ENCODE measurements at regions not wholly inside any gene's neighbourhood (a gene's known extent, or its start where the extent isn't known, plus 50 kb on each side); places are given as distances from the start of the nearest gene placed in this dataset.

GRCh38 chr11:127149410-127149809, 148.8 kb upstream of the KIRREL3 start:
- Mint-ChIP-seq H3K9me3 (no peaks in the 10 kb centered on the region), H3K4me3 (no peak overlapping the region), H3K4me1 (no peaks in the 10 kb centered on the region), H3K27ac (no peak overlapping the region), H3K27me3 (no peaks in the 10 kb centered on the region), H3K36me3 (no peaks in the 10 kb centered on the region)
- ATAC-seq, result no peak

GRCh38 chr11:127143251-127143650, 142.7 kb upstream of the KIRREL3 start:
- no peak for ATAC-seq
- H3K36me3 Mint-ChIP-seq, result no peaks in the 10 kb centered on the region
- no peaks in the 10 kb centered on the region for H3K9me3 Mint-ChIP-seq
- no peaks in the 10 kb centered on the region for H3K4me1 Mint-ChIP-seq
- H3K4me3 Mint-ChIP-seq, result no peak overlapping the region
- H3K27me3 Mint-ChIP-seq, result no peaks in the 10 kb centered on the region
- H3K27ac Mint-ChIP-seq, result no peak overlapping the region

- H3K4me1 Mint-ChIP-seq, result no peaks in the 10 kb centered on the region
- no peak overlapping the region for H3K4me3 Mint-ChIP-seq
- ATAC-seq, result no peak
- peaks cover 5% of the 10 kb centered on the region for H3K9me3 Mint-ChIP-seq
- H3K27me3 Mint-ChIP-seq, result no peaks in the 10 kb centered on the region
- H3K27ac Mint-ChIP-seq, result no peak overlapping the region
- H3K36me3 Mint-ChIP-seq, result no peaks in the 10 kb centered on the region
Observed at GRCh38 chr11:127138613-127139012, 138.0 kb upstream of the KIRREL3 start.

- no peak for ATAC-seq
- Mint-ChIP-seq H3K27me3 (no peaks in the 10 kb centered on the region), H3K9me3 (peaks cover 5% of the 10 kb centered on the region), H3K4me1 (no peaks in the 10 kb centered on the region), H3K36me3 (no peaks in the 10 kb centered on the region), H3K4me3 (no peak overlapping the region), H3K27ac (no peak overlapping the region)
Observed at GRCh38 chr11:127137771-127138280, 137.3 kb upstream of the KIRREL3 start.

- H3K27ac Mint-ChIP-seq, result no peak overlapping the region
- H3K4me3 Mint-ChIP-seq, result no peak overlapping the region
- no peaks in the 10 kb centered on the region for H3K27me3 Mint-ChIP-seq
- no peaks in the 10 kb centered on the region for H3K4me1 Mint-ChIP-seq
- ATAC-seq, result no peak
- H3K36me3 Mint-ChIP-seq, result no peaks in the 10 kb centered on the region
- H3K9me3 Mint-ChIP-seq, result peaks cover 5% of the 10 kb centered on the region
Observed at GRCh38 chr11:127136438-127136837, 135.9 kb upstream of the KIRREL3 start.

- H3K9me3 Mint-ChIP-seq, result peaks cover 5% of the 10 kb centered on the region
- H3K4me1 Mint-ChIP-seq, result no peaks in the 10 kb centered on the region
- H3K27me3 Mint-ChIP-seq, result no peaks in the 10 kb centered on the region
- no peak overlapping the region for H3K27ac Mint-ChIP-seq
- no peak for ATAC-seq
- H3K4me3 Mint-ChIP-seq, result no peak overlapping the region
- H3K36me3 Mint-ChIP-seq, result no peaks in the 10 kb centered on the region
Observed at GRCh38 chr11:127135256-127135655, 134.7 kb upstream of the KIRREL3 start.

- Mint-ChIP-seq H3K27ac (no peak overlapping the region), H3K4me3 (no peak overlapping the region), H3K4me1 (no peaks in the 10 kb centered on the region), H3K36me3 (no peaks in the 10 kb centered on the region), H3K27me3 (no peaks in the 10 kb centered on the region), H3K9me3 (peaks cover 5% of the 10 kb centered on the region)
- ATAC-seq, result no peak
Observed at GRCh38 chr11:127133061-127133460, 132.5 kb upstream of the KIRREL3 start.

- H3K27me3 Mint-ChIP-seq, result no peaks in the 10 kb centered on the region
- no peaks in the 10 kb centered on the region for H3K4me1 Mint-ChIP-seq
- no peak for ATAC-seq
- H3K36me3 Mint-ChIP-seq, result no peaks in the 10 kb centered on the region
- H3K9me3 Mint-ChIP-seq, result peaks cover 5% of the 10 kb centered on the region
- no peak overlapping the region for H3K4me3 Mint-ChIP-seq
- no peak overlapping the region for H3K27ac Mint-ChIP-seq
Observed at GRCh38 chr11:127130321-127130720, 129.8 kb upstream of the KIRREL3 start.

GRCh38 chr11:127126986-127127385, 126.4 kb upstream of the KIRREL3 start:
- Mint-ChIP-seq H3K4me3 (no peak overlapping the region), H3K36me3 (no peaks in the 10 kb centered on the region), H3K27ac (no peak overlapping the region), H3K4me1 (no peaks in the 10 kb centered on the region), H3K27me3 (no peaks in the 10 kb centered on the region), H3K9me3 (peaks cover 3% of the 10 kb centered on the region)
- no peak for ATAC-seq

- H3K4me1 Mint-ChIP-seq, result no peaks in the 10 kb centered on the region
- peaks cover 3% of the 10 kb centered on the region for H3K9me3 Mint-ChIP-seq
- H3K27me3 Mint-ChIP-seq, result no peaks in the 10 kb centered on the region
- H3K27ac Mint-ChIP-seq, result no peak overlapping the region
- ATAC-seq, result no peak
- no peak overlapping the region for H3K4me3 Mint-ChIP-seq
- no peaks in the 10 kb centered on the region for H3K36me3 Mint-ChIP-seq
Observed at GRCh38 chr11:127119356-127119755, 118.8 kb upstream of the KIRREL3 start.

- ATAC-seq, result no peak
- Mint-ChIP-seq H3K9me3 (peaks cover 3% of the 10 kb centered on the region), H3K4me1 (no peaks in the 10 kb centered on the region), H3K27ac (no peak overlapping the region), H3K27me3 (no peaks in the 10 kb centered on the region), H3K4me3 (no peak overlapping the region), H3K36me3 (no peaks in the 10 kb centered on the region)
Observed at GRCh38 chr11:127118811-127119210, 118.2 kb upstream of the KIRREL3 start.

GRCh38 chr11:127117231-127117739, 116.7 kb upstream of the KIRREL3 start:
- H3K27ac Mint-ChIP-seq, result no peak overlapping the region
- H3K4me1 Mint-ChIP-seq, result no peaks in the 10 kb centered on the region
- ATAC-seq, result no peak
- H3K27me3 Mint-ChIP-seq, result no peaks in the 10 kb centered on the region
- no peaks in the 10 kb centered on the region for H3K36me3 Mint-ChIP-seq
- H3K4me3 Mint-ChIP-seq, result no peak overlapping the region
- H3K9me3 Mint-ChIP-seq, result no peaks in the 10 kb centered on the region

GRCh38 chr11:127115844-127116243, 115.3 kb upstream of the KIRREL3 start:
- H3K4me3 Mint-ChIP-seq, result no peak overlapping the region
- H3K4me1 Mint-ChIP-seq, result no peaks in the 10 kb centered on the region
- no peaks in the 10 kb centered on the region for H3K36me3 Mint-ChIP-seq
- no peak for ATAC-seq
- no peaks in the 10 kb centered on the region for H3K9me3 Mint-ChIP-seq
- no peak overlapping the region for H3K27ac Mint-ChIP-seq
- H3K27me3 Mint-ChIP-seq, result no peaks in the 10 kb centered on the region

- ATAC-seq, result no peak
- H3K27me3 Mint-ChIP-seq, result no peaks in the 10 kb centered on the region
- no peak overlapping the region for H3K4me3 Mint-ChIP-seq
- no peak overlapping the region for H3K27ac Mint-ChIP-seq
- no peaks in the 10 kb centered on the region for H3K4me1 Mint-ChIP-seq
- no peaks in the 10 kb centered on the region for H3K9me3 Mint-ChIP-seq
- no peaks in the 10 kb centered on the region for H3K36me3 Mint-ChIP-seq
Observed at GRCh38 chr11:127114035-127114434, 113.5 kb upstream of the KIRREL3 start.

- Mint-ChIP-seq H3K27ac (no peak overlapping the region), H3K9me3 (no peaks in the 10 kb centered on the region), H3K36me3 (no peaks in the 10 kb centered on the region), H3K27me3 (no peaks in the 10 kb centered on the region), H3K4me3 (no peak overlapping the region), H3K4me1 (no peaks in the 10 kb centered on the region)
- no peak for ATAC-seq
Observed at GRCh38 chr11:127110542-127110941, 110.0 kb upstream of the KIRREL3 start.

- H3K36me3 Mint-ChIP-seq, result no peaks in the 10 kb centered on the region
- ATAC-seq, result no peak
- no peaks in the 10 kb centered on the region for H3K4me1 Mint-ChIP-seq
- no peak overlapping the region for H3K4me3 Mint-ChIP-seq
- no peaks in the 10 kb centered on the region for H3K9me3 Mint-ChIP-seq
- H3K27ac Mint-ChIP-seq, result no peak overlapping the region
- no peaks in the 10 kb centered on the region for H3K27me3 Mint-ChIP-seq
Observed at GRCh38 chr11:127109796-127110480, 109.4 kb upstream of the KIRREL3 start.
